Panc1 (cell line): ENCODE measurements at regions not wholly inside any gene's neighbourhood (a gene's known extent, or its start where the extent isn't known, plus 50 kb on each side); places are given as distances from the start of the nearest gene placed in this dataset.

Source experiments
- ATAC-seq: fragments of 200-7000 bp; cut with Tn5 transposase; 2 replicates; pipeline ENCODE4 v1.9.1; 2020; ENCODE audit warnings: mild to moderate bottlenecking, moderate library complexity
- BruUV-seq: library from RNA; stranded (reverse); fragments of 400-500 nt; replicated peaks from 2 replicates; lab custom pipeline; 2021; lab: Mats Ljungman, UMichigan
- CTCF ChIA-PET: fragments of 300-600 bp; sonication (Branson Sonifier 250); formaldehyde crosslinking; loops from one replicate; lab custom pipeline; 2022; ENCODE audit warnings: antibody characterized with exemption; lab: Charles Lee
- POLR2A ChIA-PET: fragments of 300-600 bp; sonication (Branson Sonifier 250); formaldehyde crosslinking; loops from one replicate; lab custom pipeline; 2022; ENCODE audit warnings: antibody characterized with exemption; lab: Charles Lee
- DNase-seq: peaks from one replicate; pipeline ENCODE4 v3.0.0-alpha.2; 2010; ENCODE audit warnings: low read depth, low spot score
- H3K27ac ChIP-seq: 2 replicates; pipeline ENCODE4 v1.5.1; 2011; ENCODE audit warnings: mild to moderate bottlenecking, low read length, inconsistent platforms
- H3K27me3 ChIP-seq: fragments of 200-500 bp; sonication (Bioruptor generic); 2 replicates; pipeline ENCODE4 v1.6.0; 2014; ENCODE audit warnings: low read length, inconsistent platforms; ENCODE audit not compliant: control insufficient read depth, insufficient read depth
- H3K36me3 ChIP-seq: fragments of 200-500 bp; sonication (Bioruptor generic); 2 replicates; pipeline ENCODE4 v1.5.1; 2014; ENCODE audit warnings: inconsistent platforms, mild to moderate bottlenecking, low read length, moderate library complexity; ENCODE audit not compliant: control insufficient read depth, insufficient read depth
- H3K4me1 ChIP-seq: 2 replicates; pipeline ENCODE4 v1.5.1; 2011; ENCODE audit warnings: inconsistent platforms, mild to moderate bottlenecking, low read length, moderate library complexity; ENCODE audit not compliant: control insufficient read depth, insufficient read depth
- H3K4me3 ChIP-seq, 2 experiments: 2 replicates each; pipeline ENCODE4 v1.5.1; 2011 to 2012; ENCODE audit warnings: low read depth in 2 of 2, low read length in 2 of 2, mild to moderate bottlenecking in 2 of 2, inconsistent platforms in 1 of 2, moderate library complexity in 1 of 2
- H3K9me3 ChIP-seq: fragments of 200-500 bp; sonication (Bioruptor generic); 2 replicates; pipeline ENCODE4 v1.5.1; 2014; ENCODE audit warnings: low read depth, mild to moderate bottlenecking, inconsistent platforms, low read length, moderate library complexity; ENCODE audit not compliant: control insufficient read depth, insufficient read depth
- CTCF ChIP-seq: fragments of 450-650 bp; IDR thresholded peaks from 2 replicates; pipeline ENCODE4 v1.5.1; 2017; ENCODE audit warnings: mild to moderate bottlenecking
- POLR2AphosphoS5 ChIP-seq: IDR thresholded peaks from 2 replicates; pipeline ENCODE4 v1.6.1; 2012; ENCODE audit warnings: mild to moderate bottlenecking, low read depth, low read length, moderate library complexity
- SIN3A ChIP-seq: IDR thresholded peaks from 2 replicates; pipeline ENCODE4 v1.6.1; 2012; ENCODE audit warnings: low read depth, mild to moderate bottlenecking, low read length, moderate library complexity, borderline replicate concordance; ENCODE audit not compliant: insufficient read depth
- TCF7L2 ChIP-seq: IDR thresholded peaks from 2 replicates; pipeline ENCODE4 v1.6.1; 2011; ENCODE audit warnings: mild to moderate bottlenecking, low read depth, low read length, inconsistent platforms
- in situ Hi-C: cut with HindIII; loops from 2 replicates; pipeline ENCODE4 v1.10.0; 2016; ENCODE audit warnings: low sequenced_read_pairs, low pct_unique_long_range_greater_than_20kb
- intact Hi-C: fragments of 100-400 bp; cut with micrococcal nuclease; formaldehyde crosslinking; loops from one replicate; pipeline ENCODE4 v1.10.0; 2022; ENCODE audit not compliant: unreplicated experiment
- TF ChIP-seq, protein P1 (sequence below), 2 experiments: IDR thresholded peaks; 2 replicates each; pipeline ENCODE4 v1.6.1; 2011 to 2012; ENCODE audit warnings: low read depth in 2 of 2, control low read depth in 1 of 2, low read length in 1 of 2, mild to moderate bottlenecking in 1 of 2, moderate library complexity in 1 of 2; ENCODE audit not compliant: insufficient read depth in 1 of 2

DNA sequence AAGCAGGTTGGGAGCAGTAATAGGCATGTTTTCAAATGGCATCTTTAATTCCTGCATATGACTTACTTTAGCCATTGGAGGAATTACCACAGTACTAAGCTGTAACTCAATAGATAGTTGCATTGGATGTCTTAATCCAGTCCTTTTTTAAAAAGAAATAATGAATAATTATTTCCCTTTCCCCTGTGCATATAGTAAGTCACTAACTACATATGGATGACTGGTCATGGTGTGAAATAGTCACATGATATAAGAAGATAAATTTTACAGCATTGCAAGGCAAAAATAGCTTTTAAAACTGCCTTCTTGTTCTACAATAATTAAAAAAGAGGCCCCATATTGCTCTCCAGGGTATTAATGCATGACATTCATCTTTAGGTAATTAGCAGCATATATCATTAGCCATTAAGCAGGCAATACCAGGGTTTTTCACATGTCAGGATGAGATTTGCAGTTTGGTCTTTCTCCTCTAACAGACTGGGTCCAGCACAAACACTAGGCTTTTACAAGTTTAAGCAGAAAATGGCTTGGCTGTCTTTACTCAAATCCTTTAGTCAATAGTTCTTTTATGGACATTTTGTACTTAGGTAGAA, 606.4 kb upstream of the RORB start:
- H3K9me3 ChIP-seq = no peaks in the 10 kb centered on the region
- CTCF ChIA-PET = no interaction called here
- ATAC-seq = no peak

DNA sequence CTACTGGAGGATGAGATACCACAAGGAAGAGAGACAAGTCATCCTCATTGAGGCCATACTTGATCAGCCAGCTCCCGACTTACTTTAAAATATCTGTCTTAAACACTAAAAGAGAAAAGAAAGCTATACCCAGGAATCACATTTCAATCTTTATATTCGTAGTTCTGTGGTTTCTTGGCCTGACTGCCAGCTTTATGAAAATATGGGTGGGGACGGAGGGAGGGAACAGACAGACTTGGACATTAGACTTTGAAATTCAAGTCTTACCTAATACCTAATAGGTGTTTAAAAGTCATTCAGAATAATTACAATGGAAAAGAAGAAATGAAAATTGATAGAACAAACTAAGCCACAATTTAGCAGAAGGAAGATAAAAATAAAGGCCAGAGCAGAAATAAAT, 604.8 kb upstream of the RORB start:
- H3K9me3 ChIP-seq = no peaks in the 10 kb centered on the region
- DNase-seq (no peak), ATAC-seq (no peak)
- CTCF ChIA-PET = no interaction called here
- intact Hi-C loops = no loop called here
- H3K4me1 ChIP-seq = no peaks in the 10 kb centered on the region
- H3K36me3 ChIP-seq = no peaks in the 10 kb centered on the region
- BruUV-seq = no TSS peak
- no peaks in the 10 kb centered on the region for H3K27me3 ChIP-seq
- in situ Hi-C loops = no loop called here
- H3K4me3 ChIP-seq = no peak overlapping the region
- H3K27ac ChIP-seq = no peak overlapping the region
- POLR2A ChIA-PET = no interaction called here
- TF ChIP-seq CTCF (no peak), SIN3A (no peak), TCF7L2 (no peak), POLR2AphosphoS5 (no peak)
- TF ChIP-seq, protein P1, sequence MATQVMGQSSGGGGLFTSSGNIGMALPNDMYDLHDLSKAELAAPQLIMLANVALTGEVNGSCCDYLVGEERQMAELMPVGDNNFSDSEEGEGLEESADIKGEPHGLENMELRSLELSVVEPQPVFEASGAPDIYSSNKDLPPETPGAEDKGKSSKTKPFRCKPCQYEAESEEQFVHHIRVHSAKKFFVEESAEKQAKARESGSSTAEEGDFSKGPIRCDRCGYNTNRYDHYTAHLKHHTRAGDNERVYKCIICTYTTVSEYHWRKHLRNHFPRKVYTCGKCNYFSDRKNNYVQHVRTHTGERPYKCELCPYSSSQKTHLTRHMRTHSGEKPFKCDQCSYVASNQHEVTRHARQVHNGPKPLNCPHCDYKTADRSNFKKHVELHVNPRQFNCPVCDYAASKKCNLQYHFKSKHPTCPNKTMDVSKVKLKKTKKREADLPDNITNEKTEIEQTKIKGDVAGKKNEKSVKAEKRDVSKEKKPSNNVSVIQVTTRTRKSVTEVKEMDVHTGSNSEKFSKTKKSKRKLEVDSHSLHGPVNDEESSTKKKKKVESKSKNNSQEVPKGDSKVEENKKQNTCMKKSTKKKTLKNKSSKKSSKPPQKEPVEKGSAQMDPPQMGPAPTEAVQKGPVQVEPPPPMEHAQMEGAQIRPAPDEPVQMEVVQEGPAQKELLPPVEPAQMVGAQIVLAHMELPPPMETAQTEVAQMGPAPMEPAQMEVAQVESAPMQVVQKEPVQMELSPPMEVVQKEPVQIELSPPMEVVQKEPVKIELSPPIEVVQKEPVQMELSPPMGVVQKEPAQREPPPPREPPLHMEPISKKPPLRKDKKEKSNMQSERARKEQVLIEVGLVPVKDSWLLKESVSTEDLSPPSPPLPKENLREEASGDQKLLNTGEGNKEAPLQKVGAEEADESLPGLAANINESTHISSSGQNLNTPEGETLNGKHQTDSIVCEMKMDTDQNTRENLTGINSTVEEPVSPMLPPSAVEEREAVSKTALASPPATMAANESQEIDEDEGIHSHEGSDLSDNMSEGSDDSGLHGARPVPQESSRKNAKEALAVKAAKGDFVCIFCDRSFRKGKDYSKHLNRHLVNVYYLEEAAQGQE (IDR thresholded peaks at IDR 0.05; ENCODE audit: insufficient read depth in 1 of 2, low read depth in 2 of 2, low read length in 1 of 2) = no peak

More for the DNA sequence above, 606.4 kb upstream of the RORB start:
- Histone ChIP-seq H3K27me3 (no peaks in the 10 kb centered on the region), H3K4me1 (no peaks in the 10 kb centered on the region), H3K36me3 (no peaks in the 10 kb centered on the region), H3K27ac (no peak overlapping the region), H3K4me3 (no peak overlapping the region)
- DNase-seq = no peak
- in situ Hi-C loops (no loop called here), intact Hi-C loops (no loop called here)
- TF ChIP-seq, protein P1 (IDR thresholded peaks at IDR 0.05; ENCODE audit: insufficient read depth in 1 of 2, low read depth in 2 of 2, low read length in 1 of 2) = no peak
- TF ChIP-seq CTCF (no peak), TCF7L2 (no peak), POLR2AphosphoS5 (no peak), SIN3A (no peak)
- no TSS peak for BruUV-seq
- POLR2A ChIA-PET = no interaction called here
